ENCODE measurements at regions not wholly inside any gene's neighbourhood (a gene's known extent, or its start where the extent isn't known, plus 50 kb on each side); places are given as distances from the start of the nearest gene placed in this dataset.

GRCh38 chr5:167769846-167770413 is 521.5 kb upstream of the WWC1 start:
- Histone ChIP-seq H3K27me3 (ENCODE audit: control insufficient read depth, extremely low read depth, insufficient read depth, low read length) (no peaks in the 10 kb centered on the region), H3K9ac (ENCODE audit: control insufficient read depth, extremely low read depth, insufficient read depth, low read length) (no peak overlapping the region), H3K4me3 (ENCODE audit: control insufficient read depth in 2 of 3, extremely low read depth in 1 of 3, insufficient read depth in 2 of 3, low read depth in 1 of 3, low read length in 3 of 3) (no peak overlapping the region), H2AFZ (ENCODE audit: control insufficient read depth, low read length) (no peak overlapping the region), H3K9me3 (ENCODE audit: control insufficient read depth, low read depth, low read length) (no peaks in the 10 kb centered on the region), H3K36me3 (ENCODE audit: control insufficient read depth in 2 of 2, extremely low read depth in 1 of 2, insufficient read depth in 2 of 2, low read length in 2 of 2) (no peaks in the 10 kb centered on the region), H4K20me1 (ENCODE audit: control insufficient read depth, extremely low read depth, insufficient read depth, low read length) (no peaks in the 10 kb centered on the region), H3K9me1 (ENCODE audit: control insufficient read depth, extremely low read depth, insufficient read depth, low read length) (no peaks in the 10 kb centered on the region), H3K79me2 (ENCODE audit: control insufficient read depth, insufficient read depth, low read length) (no peaks in the 10 kb centered on the region), H3K4me2 (ENCODE audit: control insufficient read depth, extremely low read depth, insufficient read depth, low read depth, low read length) (no peak overlapping the region), H3K27ac (ENCODE audit: control insufficient read depth, insufficient read depth, low read length) (no peak overlapping the region), H3K4me1 (ENCODE audit: control insufficient read depth, extremely low read depth, insufficient read depth, low read length) (no peaks in the 10 kb centered on the region)
- no peak for TF ChIP-seq CTCF (optimal IDR thresholded peaks at IDR 0.05 in 1 of 3, IDR thresholded peaks at IDR 0.05 in 1 of 3, conservative IDR thresholded peaks at IDR 0.05 in 1 of 3; ENCODE audit: extremely low read depth in 1 of 3, insufficient read depth in 2 of 3, low read length in 3 of 3)
- TF ChIP-seq EZH2 (IDR thresholded peaks at IDR 0.05; ENCODE audit: low read length), result no peak
- FAIRE-seq, result peak; percentile 44
- dilution Hi-C loops (cut with MboI; ENCODE audit: extremely low pct_ligation_motif_present, low sequenced_read_pairs), result no loop called here
- no peak for DNase-seq (ENCODE audit: low read depth, low spot score)

DNA sequence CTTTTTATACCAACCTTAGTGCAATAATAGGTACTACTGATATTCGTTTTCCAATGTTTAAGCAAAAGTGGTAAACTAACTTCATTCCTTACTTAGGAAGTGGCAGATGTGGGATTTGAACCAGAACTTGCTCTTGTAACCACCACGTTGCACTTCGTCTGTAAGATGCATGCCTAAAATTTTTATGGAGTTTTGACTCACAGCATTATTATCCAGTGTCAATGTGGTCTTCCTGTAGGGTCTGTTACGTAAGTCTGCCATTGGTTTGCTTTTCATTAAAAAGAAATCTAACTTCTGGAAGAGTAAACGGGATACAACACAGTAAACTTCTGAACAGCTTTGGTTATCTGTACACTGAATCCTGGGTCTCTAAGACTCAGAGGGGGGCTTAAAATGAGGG is 521.0 kb upstream of the WWC1 start:
- no peaks in the 10 kb centered on the region for H3K9me1 ChIP-seq (ENCODE audit: control insufficient read depth, extremely low read depth, insufficient read depth, low read length)
- H3K27me3 ChIP-seq (ENCODE audit: control insufficient read depth, extremely low read depth, insufficient read depth, low read length), result no peaks in the 10 kb centered on the region
- no peak overlapping the region for H3K4me2 ChIP-seq (ENCODE audit: control insufficient read depth, extremely low read depth, insufficient read depth, low read depth, low read length)
- H3K9me3 ChIP-seq (ENCODE audit: control insufficient read depth, low read depth, low read length), result no peaks in the 10 kb centered on the region
- H3K4me3 ChIP-seq (ENCODE audit: control insufficient read depth in 2 of 3, extremely low read depth in 1 of 3, insufficient read depth in 2 of 3, low read depth in 1 of 3, low read length in 3 of 3), result no peak overlapping the region
- TF ChIP-seq EZH2 (IDR thresholded peaks at IDR 0.05; ENCODE audit: low read length), result no peak
- dilution Hi-C loops (cut with MboI; ENCODE audit: extremely low pct_ligation_motif_present, low sequenced_read_pairs), result no loop called here
- H3K79me2 ChIP-seq (ENCODE audit: control insufficient read depth, insufficient read depth, low read length), result no peaks in the 10 kb centered on the region
- peak; percentile 43 for FAIRE-seq
- no peak for DNase-seq (ENCODE audit: low read depth, low spot score)
- no peaks in the 10 kb centered on the region for H3K4me1 ChIP-seq (ENCODE audit: control insufficient read depth, extremely low read depth, insufficient read depth, low read length)
- no peak overlapping the region for H2AFZ ChIP-seq (ENCODE audit: control insufficient read depth, low read length)
- H3K27ac ChIP-seq (ENCODE audit: control insufficient read depth, insufficient read depth, low read length), result no peak overlapping the region
- H3K36me3 ChIP-seq (ENCODE audit: control insufficient read depth in 2 of 2, extremely low read depth in 1 of 2, insufficient read depth in 2 of 2, low read length in 2 of 2), result no peaks in the 10 kb centered on the region
- no peaks in the 10 kb centered on the region for H4K20me1 ChIP-seq (ENCODE audit: control insufficient read depth, extremely low read depth, insufficient read depth, low read length)
- H3K9ac ChIP-seq (ENCODE audit: control insufficient read depth, extremely low read depth, insufficient read depth, low read length), result no peak overlapping the region

DNA sequence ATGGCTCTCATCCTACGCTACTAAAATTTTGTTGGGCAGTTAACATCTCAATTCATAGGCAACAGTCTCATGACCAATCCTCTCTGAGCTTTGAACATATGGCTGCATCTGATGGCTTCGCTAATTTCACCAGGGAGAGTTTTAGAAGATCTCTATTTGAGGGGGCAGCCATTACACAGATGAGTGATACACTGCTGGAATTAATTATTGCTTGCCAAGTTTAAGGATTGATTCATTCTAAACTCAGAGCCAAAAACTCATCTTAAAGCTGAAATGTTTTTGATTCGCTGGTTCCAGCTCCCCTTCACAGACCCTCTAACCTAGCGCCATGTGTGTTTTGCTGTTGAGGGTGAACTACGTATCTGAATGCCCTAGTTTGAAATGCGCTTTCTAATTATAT is 519.9 kb upstream of the WWC1 start:
- FAIRE-seq (no peak), DNase-seq (ENCODE audit: low read depth, low spot score) (no peak)
- Histone ChIP-seq H3K9ac (ENCODE audit: control insufficient read depth, extremely low read depth, insufficient read depth, low read length) (no peak overlapping the region), H3K27ac (ENCODE audit: control insufficient read depth, insufficient read depth, low read length) (no peak overlapping the region), H3K36me3 (ENCODE audit: control insufficient read depth in 2 of 2, extremely low read depth in 1 of 2, insufficient read depth in 2 of 2, low read length in 2 of 2) (no peaks in the 10 kb centered on the region), H3K9me1 (ENCODE audit: control insufficient read depth, extremely low read depth, insufficient read depth, low read length) (no peaks in the 10 kb centered on the region), H3K4me2 (ENCODE audit: control insufficient read depth, extremely low read depth, insufficient read depth, low read depth, low read length) (no peak overlapping the region), H3K4me3 (ENCODE audit: control insufficient read depth in 2 of 3, extremely low read depth in 1 of 3, insufficient read depth in 2 of 3, low read depth in 1 of 3, low read length in 3 of 3) (no peak overlapping the region), H4K20me1 (ENCODE audit: control insufficient read depth, extremely low read depth, insufficient read depth, low read length) (no peaks in the 10 kb centered on the region), H2AFZ (ENCODE audit: control insufficient read depth, low read length) (no peak overlapping the region), H3K79me2 (ENCODE audit: control insufficient read depth, insufficient read depth, low read length) (no peaks in the 10 kb centered on the region), H3K27me3 (ENCODE audit: control insufficient read depth, extremely low read depth, insufficient read depth, low read length) (no peaks in the 10 kb centered on the region), H3K4me1 (ENCODE audit: control insufficient read depth, extremely low read depth, insufficient read depth, low read length) (no peaks in the 10 kb centered on the region), H3K9me3 (ENCODE audit: control insufficient read depth, low read depth, low read length) (no peaks in the 10 kb centered on the region)
- TF ChIP-seq CTCF (optimal IDR thresholded peaks at IDR 0.05 in 1 of 3, IDR thresholded peaks at IDR 0.05 in 1 of 3, conservative IDR thresholded peaks at IDR 0.05 in 1 of 3; ENCODE audit: extremely low read depth in 1 of 3, insufficient read depth in 2 of 3, low read length in 3 of 3) (no peak), EZH2 (IDR thresholded peaks at IDR 0.05; ENCODE audit: low read length) (no peak)
- dilution Hi-C loops (cut with MboI; ENCODE audit: extremely low pct_ligation_motif_present, low sequenced_read_pairs), result no loop called here

Data from keratinocyte (primary cell).